ENCODE measurements at regions not wholly inside any gene's neighbourhood (a gene's known extent, or its start where the extent isn't known, plus 50 kb on each side); places are given as distances from the start of the nearest gene placed in this dataset.

DNA sequence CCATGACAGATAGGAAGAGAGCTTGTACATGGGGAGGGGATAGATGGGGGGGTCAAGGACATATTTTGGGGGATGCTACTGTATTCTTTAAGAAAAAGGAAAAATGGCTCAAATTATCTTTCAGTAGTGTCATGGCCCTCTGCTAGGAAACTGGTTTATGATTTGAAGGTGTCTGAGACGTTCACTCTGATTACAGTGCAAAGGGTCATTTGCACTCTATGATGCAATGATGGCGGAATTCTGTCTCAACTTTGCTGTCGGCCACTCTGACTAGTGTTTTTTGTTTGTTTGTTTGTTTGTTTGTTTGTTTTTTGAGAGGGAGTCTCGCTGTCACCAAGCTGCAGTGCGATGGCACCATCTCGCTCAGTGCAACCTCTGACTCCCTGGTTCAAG is 180.0 kb downstream of the SOX4 start:
- H3K9ac ChIP-seq (ENCODE audit: low read depth, low read length) = no peak overlapping the region
- BruUV-seq (replicated peaks) = no TSS peak
- no peak overlapping the region for H2BK120ac ChIP-seq (ENCODE audit: low read depth, low read length)
- CTCF ChIA-PET = no interaction called here
- H3K23ac ChIP-seq (ENCODE audit: low read depth, low read length) = no peak overlapping the region
- no peak overlapping the region for H2BK20ac ChIP-seq (ENCODE audit: low read depth, low read length)
- H4K91ac ChIP-seq (ENCODE audit: insufficient read depth, low read depth, low read length) = no peak overlapping the region
- intact Hi-C loops (cut with micrococcal nuclease) (no loop called here), dilution Hi-C loops (cut with HindIII; ENCODE audit: low sequenced_read_pairs, unreplicated experiment) (no loop called here), in situ Hi-C loops (cut with MboI; ENCODE audit: low sequenced_read_pairs) (no loop called here)
- no peak for DNase-seq
- no peak overlapping the region for H2BK15ac ChIP-seq (ENCODE audit: low read depth, low read length)
- peaks cover 5% of the 10 kb centered on the region for H3K4me1 ChIP-seq (ENCODE audit: control insufficient read depth, insufficient read depth, low read length)
- no peak overlapping the region for H4K5ac ChIP-seq (ENCODE audit: low read depth, low read length)
- H3K4me2 ChIP-seq (ENCODE audit: low read depth, low read length) = no peak overlapping the region
- ATAC-seq (ENCODE audit: low read depth) = no peak
- no peaks in the 10 kb centered on the region for H3K27me3 ChIP-seq (ENCODE audit: control insufficient read depth, insufficient read depth, low read length)
- H4K20me1 ChIP-seq (ENCODE audit: insufficient read depth, low read length) = no peaks in the 10 kb centered on the region
- H3K27ac ChIP-seq (ENCODE audit: insufficient read depth, low read length) = no peak overlapping the region
- H3K9me3 ChIP-seq (ENCODE audit: control insufficient read depth, insufficient read depth, low read length) = no peaks in the 10 kb centered on the region
- no peak overlapping the region for H3K4me3 ChIP-seq (ENCODE audit: insufficient read depth, low read depth, low read length)
- TF ChIP-seq SMC3 (IDR thresholded peaks at IDR 0.05; ENCODE audit: low read depth, low read length) (no peak), FOS (IDR thresholded peaks at IDR 0.05; ENCODE audit: low read depth, low read length) (no peak), NFE2L2 (IDR thresholded peaks at IDR 0.05; ENCODE audit: low read depth, low read length) (no peak), CHD1 (IDR thresholded peaks at IDR 0.05; ENCODE audit: low read depth, low read length) (no peak), POLR2A (IDR thresholded peaks at IDR 0.05; ENCODE audit: low read depth, low read length) (no peak), MAZ (IDR thresholded peaks at IDR 0.05; ENCODE audit: borderline replicate concordance, low read depth, low read length) (no peak), CEBPB (IDR thresholded peaks at IDR 0.05; ENCODE audit: low read depth, low read length) (no peak), RAD21 (IDR thresholded peaks at IDR 0.05; ENCODE audit: low read length) (no peak), MXI1 (IDR thresholded peaks at IDR 0.05; ENCODE audit: borderline replicate concordance, low read depth, low read length) (no peak), RCOR1 (IDR thresholded peaks at IDR 0.05; ENCODE audit: insufficient replicate concordance, low read length) (no peak)
- TF ChIP-seq, protein P1, sequence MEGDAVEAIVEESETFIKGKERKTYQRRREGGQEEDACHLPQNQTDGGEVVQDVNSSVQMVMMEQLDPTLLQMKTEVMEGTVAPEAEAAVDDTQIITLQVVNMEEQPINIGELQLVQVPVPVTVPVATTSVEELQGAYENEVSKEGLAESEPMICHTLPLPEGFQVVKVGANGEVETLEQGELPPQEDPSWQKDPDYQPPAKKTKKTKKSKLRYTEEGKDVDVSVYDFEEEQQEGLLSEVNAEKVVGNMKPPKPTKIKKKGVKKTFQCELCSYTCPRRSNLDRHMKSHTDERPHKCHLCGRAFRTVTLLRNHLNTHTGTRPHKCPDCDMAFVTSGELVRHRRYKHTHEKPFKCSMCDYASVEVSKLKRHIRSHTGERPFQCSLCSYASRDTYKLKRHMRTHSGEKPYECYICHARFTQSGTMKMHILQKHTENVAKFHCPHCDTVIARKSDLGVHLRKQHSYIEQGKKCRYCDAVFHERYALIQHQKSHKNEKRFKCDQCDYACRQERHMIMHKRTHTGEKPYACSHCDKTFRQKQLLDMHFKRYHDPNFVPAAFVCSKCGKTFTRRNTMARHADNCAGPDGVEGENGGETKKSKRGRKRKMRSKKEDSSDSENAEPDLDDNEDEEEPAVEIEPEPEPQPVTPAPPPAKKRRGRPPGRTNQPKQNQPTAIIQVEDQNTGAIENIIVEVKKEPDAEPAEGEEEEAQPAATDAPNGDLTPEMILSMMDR (conservative IDR thresholded peaks at IDR 0.05; ENCODE audit: low read depth, low read length) = no peak
- TF ChIP-seq, protein P2, sequence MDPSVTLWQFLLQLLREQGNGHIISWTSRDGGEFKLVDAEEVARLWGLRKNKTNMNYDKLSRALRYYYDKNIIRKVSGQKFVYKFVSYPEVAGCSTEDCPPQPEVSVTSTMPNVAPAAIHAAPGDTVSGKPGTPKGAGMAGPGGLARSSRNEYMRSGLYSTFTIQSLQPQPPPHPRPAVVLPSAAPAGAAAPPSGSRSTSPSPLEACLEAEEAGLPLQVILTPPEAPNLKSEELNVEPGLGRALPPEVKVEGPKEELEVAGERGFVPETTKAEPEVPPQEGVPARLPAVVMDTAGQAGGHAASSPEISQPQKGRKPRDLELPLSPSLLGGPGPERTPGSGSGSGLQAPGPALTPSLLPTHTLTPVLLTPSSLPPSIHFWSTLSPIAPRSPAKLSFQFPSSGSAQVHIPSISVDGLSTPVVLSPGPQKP (IDR thresholded peaks at IDR 0.05; ENCODE audit: borderline replicate concordance, low read depth, low read length) = no peak
- TF ChIP-seq, protein P3, sequence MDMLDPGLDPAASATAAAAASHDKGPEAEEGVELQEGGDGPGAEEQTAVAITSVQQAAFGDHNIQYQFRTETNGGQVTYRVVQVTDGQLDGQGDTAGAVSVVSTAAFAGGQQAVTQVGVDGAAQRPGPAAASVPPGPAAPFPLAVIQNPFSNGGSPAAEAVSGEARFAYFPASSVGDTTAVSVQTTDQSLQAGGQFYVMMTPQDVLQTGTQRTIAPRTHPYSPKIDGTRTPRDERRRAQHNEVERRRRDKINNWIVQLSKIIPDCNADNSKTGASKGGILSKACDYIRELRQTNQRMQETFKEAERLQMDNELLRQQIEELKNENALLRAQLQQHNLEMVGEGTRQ (IDR thresholded peaks at IDR 0.05; ENCODE audit: low read depth, low read length) = no peak
- no peak overlapping the region for H3K18ac ChIP-seq (ENCODE audit: low read depth, low read length)
- H2AK5ac ChIP-seq (ENCODE audit: low read depth, low read length) = peak overlapping the region; percentile 43; the same call in 1 of the 2 replicates
- WGBS, 2 experiments (ENCODE audit: extremely low coverage in 2 of 2, insufficient read length in 1 of 2) = no CpG with 5 or more reads among the region's 6 CpGs
- no peak overlapping the region for H3K56ac ChIP-seq (ENCODE audit: extremely low read depth, insufficient read depth, low read length)
- H3K36me3 ChIP-seq (ENCODE audit: control insufficient read depth, insufficient read depth, low read length) = no peaks in the 10 kb centered on the region; the same call in 1 of the 2 replicates
- no peaks in the 10 kb centered on the region for H3K9me1 ChIP-seq (ENCODE audit: insufficient read depth, low read length)
- POLR2A ChIA-PET (ENCODE audit: unreplicated experiment) = no interaction called here
- no peak overlapping the region for H4K8ac ChIP-seq (ENCODE audit: low read depth in 2 of 2, low read length in 2 of 2)
- no peak overlapping the region for H3K4ac ChIP-seq (ENCODE audit: low read depth, low read length)
- H3K79me1 ChIP-seq (ENCODE audit: low read depth in 1 of 2, low read length in 2 of 2) = peaks cover 0 to 11% of the 10 kb centered on the region in 2 experiments; a peak in 2 of 4 replicates
- no peak overlapping the region for H2BK5ac ChIP-seq (ENCODE audit: low read depth, low read length, poor library complexity, severe bottlenecking)
- H3K14ac ChIP-seq (replicated peaks; ENCODE audit: low read depth, low read length) = no peak overlapping the region
- H2AK9ac ChIP-seq (replicated peaks; ENCODE audit: low read depth, low read length, poor library complexity) = no peak overlapping the region
- H2AFZ ChIP-seq (replicated peaks; ENCODE audit: low read length, poor library complexity) = no peak overlapping the region
